MG63 (cell line): ENCODE measurements at regions not wholly inside any gene's neighbourhood (a gene's known extent, or its start where the extent isn't known, plus 50 kb on each side); places are given as distances from the start of the nearest gene placed in this dataset.
"Not testable (repeated sequence)": the region's sequence is repeated elsewhere in the genome, so short reads cannot be mapped to it uniquely, and the experiment has no call there.

Experiments
- DNase-seq: peaks from one replicate; pipeline ENCODE4 v3.0.0-alpha.2; 2020
- H3K27me3 ChIP-seq: fragments of 250-450 bp; sonication (Bioruptor Pico); 2 replicates; pipeline ENCODE4 v1.5.1; 2020; ENCODE audit warnings: mild to moderate bottlenecking, moderate library complexity
- H3K36me3 ChIP-seq: fragments of 250-450 bp; sonication (Bioruptor Pico); 2 replicates; pipeline ENCODE4 v1.5.1; 2020; ENCODE audit warnings: mild to moderate bottlenecking, moderate library complexity
- H3K4me3 ChIP-seq: fragments of 250-450 bp; sonication (Bioruptor Pico); 2 replicates; pipeline ENCODE4 v1.5.1; 2020; ENCODE audit warnings: mild to moderate bottlenecking, moderate library complexity
- H3K9me3 ChIP-seq: fragments of 250-450 bp; sonication (Bioruptor Pico); 2 replicates; pipeline ENCODE4 v1.5.1; 2020; ENCODE audit warnings: mild to moderate bottlenecking, moderate library complexity

- not testable (repeated sequence) for H3K27me3 ChIP-seq, DNase-seq, H3K4me3 ChIP-seq, H3K36me3 ChIP-seq, H3K9me3 ChIP-seq
Measured at GRCh38 chr5:8840746-8841145, 705.1 kb downstream of the SEMA5A start.

GRCh38 chr5:8842971-8843551, 702.8 kb downstream of the SEMA5A start:
- Histone ChIP-seq H3K9me3 (peaks cover 5% of the 10 kb centered on the region), H3K36me3 (no peaks in the 10 kb centered on the region), H3K27me3 (no peaks in the 10 kb centered on the region), H3K4me3 (no peak overlapping the region)
- DNase-seq, result peak; percentile 42

GRCh38 chr5:8843771-8844170, 702.1 kb downstream of the SEMA5A start:
- no peak overlapping the region for H3K4me3 ChIP-seq
- peak; percentile 42 for DNase-seq
- H3K27me3 ChIP-seq, result no peaks in the 10 kb centered on the region
- no peaks in the 10 kb centered on the region for H3K36me3 ChIP-seq
- peaks cover 7% of the 10 kb centered on the region for H3K9me3 ChIP-seq

GRCh38 chr5:8844206-8844605, 701.7 kb downstream of the SEMA5A start:
- Histone ChIP-seq H3K9me3 (peaks cover 7% of the 10 kb centered on the region), H3K4me3 (no peak overlapping the region), H3K27me3 (no peaks in the 10 kb centered on the region), H3K36me3 (no peaks in the 10 kb centered on the region)
- no peak for DNase-seq

GRCh38 chr5:8844847-8845246, 701.0 kb downstream of the SEMA5A start:
- no peak for DNase-seq
- H3K4me3 ChIP-seq, result no peak overlapping the region
- no peaks in the 10 kb centered on the region for H3K27me3 ChIP-seq
- no peaks in the 10 kb centered on the region for H3K36me3 ChIP-seq
- H3K9me3 ChIP-seq, result peaks cover 7% of the 10 kb centered on the region

- Histone ChIP-seq H3K27me3 (no peaks in the 10 kb centered on the region), H3K36me3 (no peaks in the 10 kb centered on the region), H3K4me3 (no peak overlapping the region), H3K9me3 (peaks cover 7% of the 10 kb centered on the region)
- DNase-seq, result peak; percentile 67
Measured at GRCh38 chr5:8845296-8845695, 700.6 kb downstream of the SEMA5A start.

- peaks cover 4% of the 10 kb centered on the region for H3K9me3 ChIP-seq
- no peak for DNase-seq
- H3K4me3 ChIP-seq, result no peak overlapping the region
- no peaks in the 10 kb centered on the region for H3K27me3 ChIP-seq
- H3K36me3 ChIP-seq, result no peaks in the 10 kb centered on the region
Measured at GRCh38 chr5:8848366-8848765, 697.5 kb downstream of the SEMA5A start.

- no peaks in the 10 kb centered on the region for H3K36me3 ChIP-seq
- peaks cover 4% of the 10 kb centered on the region for H3K9me3 ChIP-seq
- peak; percentile 96 for DNase-seq
- no peak overlapping the region for H3K4me3 ChIP-seq
- H3K27me3 ChIP-seq, result no peaks in the 10 kb centered on the region
Measured at GRCh38 chr5:8848997-8849594, 696.8 kb downstream of the SEMA5A start.

- no peak for DNase-seq
- H3K4me3 ChIP-seq, result no peak overlapping the region
Measured at GRCh38 chr5:8851101-8851500, 694.8 kb downstream of the SEMA5A start.

GRCh38 chr5:8857051-8857450, 688.8 kb downstream of the SEMA5A start:
- H3K9me3 ChIP-seq, result no peaks in the 10 kb centered on the region
- H3K4me3 ChIP-seq, result no peak overlapping the region
- DNase-seq, result no peak
- no peaks in the 10 kb centered on the region for H3K36me3 ChIP-seq
- H3K27me3 ChIP-seq, result no peaks in the 10 kb centered on the region

More at GRCh38 chr5:8851101-8851500, 694.8 kb downstream of the SEMA5A start:
- Histone ChIP-seq H3K9me3 (peaks cover 4% of the 10 kb centered on the region), H3K36me3 (no peaks in the 10 kb centered on the region), H3K27me3 (no peaks in the 10 kb centered on the region)

- no peak overlapping the region for H3K4me3 ChIP-seq
- H3K36me3 ChIP-seq, result no peaks in the 10 kb centered on the region
- H3K27me3 ChIP-seq, result no peaks in the 10 kb centered on the region
- DNase-seq, result no peak
- H3K9me3 ChIP-seq, result no peaks in the 10 kb centered on the region
Measured at GRCh38 chr5:8861764-8862163, 684.1 kb downstream of the SEMA5A start.

- H3K36me3 ChIP-seq, result no peaks in the 10 kb centered on the region
- DNase-seq, result peak; percentile 39
- H3K27me3 ChIP-seq, result no peaks in the 10 kb centered on the region
- no peak overlapping the region for H3K4me3 ChIP-seq
- no peaks in the 10 kb centered on the region for H3K9me3 ChIP-seq
Measured at GRCh38 chr5:8864053-8864452, 681.8 kb downstream of the SEMA5A start.

- Histone ChIP-seq H3K27me3 (no peaks in the 10 kb centered on the region), H3K36me3 (no peaks in the 10 kb centered on the region), H3K4me3 (no peak overlapping the region), H3K9me3 (no peaks in the 10 kb centered on the region)
- no peak for DNase-seq
Measured at GRCh38 chr5:8865266-8865665, 680.6 kb downstream of the SEMA5A start.

GRCh38 chr5:8865686-8866374, 680.0 kb downstream of the SEMA5A start:
- no peak overlapping the region for H3K4me3 ChIP-seq
- H3K9me3 ChIP-seq, result no peaks in the 10 kb centered on the region
- no peaks in the 10 kb centered on the region for H3K36me3 ChIP-seq
- no peaks in the 10 kb centered on the region for H3K27me3 ChIP-seq
- DNase-seq, result no peak

GRCh38 chr5:8868283-8868682, 677.6 kb downstream of the SEMA5A start:
- no peaks in the 10 kb centered on the region for H3K27me3 ChIP-seq
- DNase-seq, result no peak
- H3K4me3 ChIP-seq, result no peak overlapping the region
- no peaks in the 10 kb centered on the region for H3K9me3 ChIP-seq
- H3K36me3 ChIP-seq, result no peaks in the 10 kb centered on the region

- H3K27me3 ChIP-seq, result no peaks in the 10 kb centered on the region
- H3K4me3 ChIP-seq, result no peak overlapping the region
- no peaks in the 10 kb centered on the region for H3K9me3 ChIP-seq
- no peak for DNase-seq
- H3K36me3 ChIP-seq, result no peaks in the 10 kb centered on the region
Measured at GRCh38 chr5:8869932-8870331, 675.9 kb downstream of the SEMA5A start.

- no peaks in the 10 kb centered on the region for H3K9me3 ChIP-seq
- DNase-seq, result no peak
- no peaks in the 10 kb centered on the region for H3K27me3 ChIP-seq
- H3K4me3 ChIP-seq, result no peak overlapping the region
- no peaks in the 10 kb centered on the region for H3K36me3 ChIP-seq
Measured at GRCh38 chr5:8870349-8870958, 675.4 kb downstream of the SEMA5A start.

GRCh38 chr5:8870959-8871355, 674.9 kb downstream of the SEMA5A start:
- H3K4me3 ChIP-seq, result no peak overlapping the region
- DNase-seq, result no peak
- H3K9me3 ChIP-seq, result no peaks in the 10 kb centered on the region
- H3K36me3 ChIP-seq, result no peaks in the 10 kb centered on the region
- no peaks in the 10 kb centered on the region for H3K27me3 ChIP-seq
